Ovary (tissue), 7 donors: ENCODE measurements at regions not wholly inside any gene's neighbourhood (a gene's known extent, or its start where the extent isn't known, plus 50 kb on each side); places are given as distances from the start of the nearest gene placed in this dataset.
"Not testable (repeated sequence)": the region's sequence is repeated elsewhere in the genome, so short reads cannot be mapped to it uniquely, and the experiment has no call there.

ENCODE experiments used
- DNase-seq, 5 donors: peaks; one replicate each; pipeline ENCODE4 v3.0.0-alpha.2; 2019 to 2020
- H3K27ac ChIP-seq, 2 donors: fragments of 200-600 bp; one replicate each; pipeline versions ENCODE4 v1.5.1 to v1.8.0; 2019 to 2022
- H3K27me3 ChIP-seq: fragments of 200-600 bp; one replicate; pipeline ENCODE4 v1.8.0; 2022
- H3K36me3 ChIP-seq: fragments of 200-600 bp; sonication (generic); one replicate; pipeline ENCODE4 v1.5.1; 2019
- H3K4me1 ChIP-seq: one replicate; pipeline ENCODE4 v1.8.1; 2013; ENCODE audit warnings: mild to moderate bottlenecking, moderate library complexity; ENCODE audit not compliant: insufficient read depth
- H3K4me3 ChIP-seq: fragments of 200-600 bp; sonication (generic); one replicate; pipeline ENCODE4 v1.5.1; 2017
- H3K9me3 ChIP-seq, 2 donors: fragments of 200-600 bp in 1 of 2; sonication (generic) in 1 of 2; one replicate each; pipeline versions ENCODE4 v1.5.1 to v1.8.1; 2013 to 2019; ENCODE audit warnings: mild to moderate bottlenecking in 1 of 2, moderate library complexity in 1 of 2
- EP300 ChIP-seq: sonication (generic); formaldehyde crosslinking; IDR thresholded peaks from one replicate; pipeline ENCODE4 v1.6.1; 2017; ENCODE audit warnings: antibody characterized with exemption
- POLR2A ChIP-seq: fragments of 450-650 bp; IDR thresholded peaks from one replicate; pipeline ENCODE4 v1.6.1; 2017; ENCODE audit warnings: antibody characterized with exemption, mild to moderate bottlenecking, moderate library complexity
- WGBS, 3 donors: extraction: QIAGEN DNeasy Blood & Tissue Kit in 1 of 3; methylation state at CpG; one replicate each; pipeline versions ENCODE4 v1.1.5 to v1.1.7; 2013 to 2017; 5-methylcytosine and 5-hydroxymethylcytosine counted together
- intact Hi-C, 4 donors: fragments of 100-400 bp; cut with DNase I; formaldehyde crosslinking; loops; one replicate each; pipeline versions ENCODE4 v1.11.0 to v1.15.1; 2022 to 2023
- TF ChIP-seq, protein P1 (sequence below), 3 donors: fragments of 450-650 bp in 2 of 3; fragments of 200-600 bp in 1 of 3; IDR thresholded peaks; one replicate each; pipeline versions ENCODE4 v1.5.1 to v1.8.0; 2016 to 2022; ENCODE audit warnings: antibody characterized with exemption in 3 of 3, mild to moderate bottlenecking in 1 of 3
- donor health status: DM: no; HTN: no; CAD: no; lungs with moderate emphysema.
- donor health status: DM: no; HTN: no; CAD: no.
- donor health status: Bipolar disorder and iron deficiency.
- donor health status: DM: no; HTN: no; CAD: no.
- donor health status: DM: yes; HTN: yes; CAD: no.

DNA sequence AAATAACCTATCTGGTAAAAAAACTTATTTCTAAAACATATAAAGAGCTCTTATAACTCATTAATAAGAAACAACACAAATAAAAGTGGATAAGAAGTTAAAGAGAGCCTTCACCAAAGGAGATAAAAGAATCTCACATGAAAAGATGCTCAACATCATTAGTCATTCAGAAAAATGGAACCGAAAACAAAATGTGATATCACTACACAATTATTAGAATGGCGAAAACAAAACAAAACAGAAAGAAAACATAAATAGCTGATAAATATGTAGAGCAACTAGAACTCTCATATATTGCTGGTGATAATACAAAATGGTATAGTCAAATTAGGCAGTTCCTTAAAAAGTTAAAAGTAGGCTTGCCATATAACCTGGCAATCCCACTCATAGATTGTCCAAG lies 1109.3 kb downstream of the PLA2G4A start:
- no peaks in the 10 kb centered on the region for H3K36me3 ChIP-seq
- WGBS, 3 donors, result 45 to 63% (median 47%) methylated on average over 2 of the region's 2 CpGs
- H3K4me1 ChIP-seq, result no peaks in the 10 kb centered on the region
- H3K4me3 ChIP-seq, result no peak overlapping the region
- H3K9me3 ChIP-seq, result no peaks in the 10 kb centered on the region
- no peak for DNase-seq
- intact Hi-C loops, result no loop called here
- no peak overlapping the region for H3K27ac ChIP-seq
- H3K27me3 ChIP-seq, result no peaks in the 10 kb centered on the region
- TF ChIP-seq POLR2A (no peak), EP300 (no peak)
- TF ChIP-seq, protein P1, sequence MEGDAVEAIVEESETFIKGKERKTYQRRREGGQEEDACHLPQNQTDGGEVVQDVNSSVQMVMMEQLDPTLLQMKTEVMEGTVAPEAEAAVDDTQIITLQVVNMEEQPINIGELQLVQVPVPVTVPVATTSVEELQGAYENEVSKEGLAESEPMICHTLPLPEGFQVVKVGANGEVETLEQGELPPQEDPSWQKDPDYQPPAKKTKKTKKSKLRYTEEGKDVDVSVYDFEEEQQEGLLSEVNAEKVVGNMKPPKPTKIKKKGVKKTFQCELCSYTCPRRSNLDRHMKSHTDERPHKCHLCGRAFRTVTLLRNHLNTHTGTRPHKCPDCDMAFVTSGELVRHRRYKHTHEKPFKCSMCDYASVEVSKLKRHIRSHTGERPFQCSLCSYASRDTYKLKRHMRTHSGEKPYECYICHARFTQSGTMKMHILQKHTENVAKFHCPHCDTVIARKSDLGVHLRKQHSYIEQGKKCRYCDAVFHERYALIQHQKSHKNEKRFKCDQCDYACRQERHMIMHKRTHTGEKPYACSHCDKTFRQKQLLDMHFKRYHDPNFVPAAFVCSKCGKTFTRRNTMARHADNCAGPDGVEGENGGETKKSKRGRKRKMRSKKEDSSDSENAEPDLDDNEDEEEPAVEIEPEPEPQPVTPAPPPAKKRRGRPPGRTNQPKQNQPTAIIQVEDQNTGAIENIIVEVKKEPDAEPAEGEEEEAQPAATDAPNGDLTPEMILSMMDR (IDR thresholded peaks at IDR 0.05), result no peak

DNA sequence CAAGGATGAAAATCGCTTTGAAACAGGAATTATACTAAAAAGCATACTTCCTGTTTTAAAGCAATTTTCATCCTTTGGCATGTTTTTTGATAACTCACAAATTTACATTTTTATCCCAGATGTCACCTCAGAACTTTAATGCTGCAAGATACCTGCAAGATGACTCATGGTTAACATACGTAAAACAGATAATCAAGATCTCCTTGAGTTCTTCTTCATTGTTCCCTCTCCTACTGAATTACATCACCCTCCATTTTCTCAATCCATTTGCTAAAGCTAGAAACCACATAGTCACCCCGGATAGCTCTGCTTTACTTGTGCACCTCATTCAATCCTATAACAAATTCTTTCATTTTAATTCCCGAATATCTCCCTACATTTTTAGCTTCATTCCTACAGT lies 1114.2 kb downstream of the PLA2G4A start:
- Histone ChIP-seq H3K36me3 (no peaks in the 10 kb centered on the region), H3K27me3 (no peaks in the 10 kb centered on the region), H3K4me1 (no peaks in the 10 kb centered on the region), H3K9me3 (no peaks in the 10 kb centered on the region), H3K4me3 (no peak overlapping the region), H3K27ac (no peak overlapping the region)
- intact Hi-C loops, result no loop called here
- no peak for DNase-seq
- WGBS, 3 donors, result 91 to 92% (median 91%) methylated on average over 4 of the region's 4 CpGs
- TF ChIP-seq POLR2A (no peak), EP300 (no peak)
- TF ChIP-seq, protein P1 (IDR thresholded peaks at IDR 0.05), result no peak

DNA sequence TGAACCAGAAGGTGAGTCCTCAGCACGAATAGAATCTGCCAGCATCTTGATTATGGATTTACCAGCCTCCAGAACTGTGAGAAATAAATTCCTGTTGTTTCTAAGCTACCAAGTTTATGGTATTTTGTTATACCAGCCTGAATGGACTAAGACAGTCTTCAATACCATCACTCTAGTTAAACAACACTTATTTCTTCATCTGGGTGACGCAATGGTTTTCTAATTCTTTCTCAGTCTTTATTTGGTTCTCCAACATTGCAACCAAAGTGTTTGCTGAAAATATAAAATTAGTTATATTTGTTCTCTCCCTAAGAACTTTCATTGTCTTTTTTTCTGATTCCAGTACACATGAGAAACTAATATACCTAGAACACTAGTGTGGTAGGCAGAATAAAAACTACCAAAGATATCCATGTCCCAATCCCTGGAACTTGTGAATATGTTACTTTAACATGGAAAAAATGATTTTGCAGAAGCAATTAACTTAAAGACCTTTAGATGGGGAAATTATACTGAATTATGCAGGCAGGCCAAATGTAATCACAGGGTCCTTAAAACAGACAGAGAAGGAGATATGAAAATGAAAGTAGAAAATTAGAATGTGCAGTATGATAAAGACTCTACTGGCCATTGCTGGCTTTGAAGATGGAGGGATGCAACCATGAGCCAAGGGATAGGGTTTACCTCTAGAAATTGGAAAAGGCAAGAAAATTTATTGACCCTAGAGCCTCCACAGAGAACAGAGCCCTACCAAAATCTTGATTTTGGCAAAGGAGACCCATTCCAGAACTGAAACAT lies 1115.1 kb downstream of the PLA2G4A start:
- TF ChIP-seq EP300, result no peak
- TF ChIP-seq, protein P1 (IDR thresholded peaks at IDR 0.05), result no peak
- no peak for TF ChIP-seq POLR2A
- Histone ChIP-seq H3K27me3 (no peaks in the 10 kb centered on the region), H3K27ac (no peak overlapping the region), H3K36me3 (no peaks in the 10 kb centered on the region), H3K4me1 (no peaks in the 10 kb centered on the region), H3K4me3 (no peak overlapping the region), H3K9me3 (no peaks in the 10 kb centered on the region)
- intact Hi-C loops, result no loop called here
- WGBS, 3 donors, result 50 to 65% (median 50%) methylated on average over 2 of the region's 2 CpGs
- DNase-seq, result no peak

DNA sequence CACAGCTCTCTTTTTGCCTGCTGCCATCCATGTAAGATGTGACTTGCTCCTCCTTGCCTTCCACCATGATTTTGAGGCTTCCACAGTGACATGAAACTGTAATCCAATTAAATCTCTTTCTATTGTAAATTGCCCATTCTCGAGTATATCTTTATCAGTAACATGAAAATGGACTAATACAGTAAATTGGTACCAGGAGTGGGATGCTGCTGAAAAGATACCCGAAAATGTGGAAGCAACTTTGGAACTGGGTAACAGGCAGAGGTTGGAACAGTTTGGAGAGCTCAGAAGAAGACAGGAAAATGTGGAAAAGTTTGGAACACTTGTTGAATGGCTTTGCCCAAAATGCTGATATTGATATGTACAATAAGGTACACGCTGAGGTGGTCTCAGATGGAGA lies 1117.9 kb downstream of the PLA2G4A start:
- H3K4me1 ChIP-seq, H3K4me3 ChIP-seq, H3K27ac ChIP-seq, DNase-seq, H3K27me3 ChIP-seq, H3K9me3 ChIP-seq, H3K36me3 ChIP-seq, intact Hi-C loops: not testable (repeated sequence)
- WGBS, 3 donors, result 78 to 88% (median 80%) methylated on average over 3 of the region's 3 CpGs

DNA sequence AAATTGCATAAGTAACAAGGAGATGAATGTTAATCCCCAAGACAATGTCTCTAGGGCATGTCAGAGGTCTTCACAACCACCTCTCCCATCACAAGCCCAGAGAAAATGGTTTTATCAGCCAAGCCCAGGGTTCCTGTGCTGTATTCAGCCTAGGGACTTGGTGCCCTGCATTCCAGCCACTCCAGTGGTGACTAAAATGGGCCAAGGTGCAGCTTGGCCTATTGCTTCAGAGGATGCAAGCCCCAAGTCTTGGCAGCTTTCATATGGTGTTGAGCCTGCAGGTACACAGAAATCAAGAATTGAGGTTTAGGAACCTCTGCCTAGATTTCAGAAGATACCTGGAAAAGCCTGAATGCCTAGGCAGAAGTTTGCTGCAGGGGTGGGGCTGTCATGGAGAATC lies 1118.6 kb downstream of the PLA2G4A start:
- DNase-seq, result no peak
- Histone ChIP-seq H3K9me3 (no peaks in the 10 kb centered on the region), H3K27me3 (no peaks in the 10 kb centered on the region), H3K4me1 (no peaks in the 10 kb centered on the region), H3K4me3 (no peak overlapping the region), H3K27ac (no peak overlapping the region), H3K36me3 (no peaks in the 10 kb centered on the region)
- no peak for TF ChIP-seq POLR2A
- TF ChIP-seq EP300, result no peak
- TF ChIP-seq, protein P1 (IDR thresholded peaks at IDR 0.05), result no peak
- intact Hi-C loops, result no loop called here
